Mucosa of descending colon (tissue), 3 donors: ENCODE measurements at regions not wholly inside any gene's neighbourhood (a gene's known extent, or its start where the extent isn't known, plus 50 kb on each side); places are given as distances from the start of the nearest gene placed in this dataset.
A peak's percentile ranks its signal among the peaks of the same experiment; 100 is the strongest.

Source experiments
- ATAC-seq: fragments of 200-7000 bp; cut with Tn5 transposase; one replicate; pipeline ENCODE4 v1.9.1; 2020; ENCODE audit warnings: mild to moderate bottlenecking, moderate library complexity
- DNase-seq, 3 donors: peaks; one replicate each; pipeline ENCODE4 v3.0.0-alpha.2; 2020
- H3K36me3 ChIP-seq: fragments of 200-600 bp; one replicate; pipeline ENCODE4 v1.8.0; 2021; ENCODE audit warnings: low read depth, mild to moderate bottlenecking
- H3K4me1 ChIP-seq: fragments of 200-600 bp; one replicate; pipeline ENCODE4 v1.8.0; 2021; ENCODE audit warnings: low read depth, mild to moderate bottlenecking
- H3K4me3 ChIP-seq: fragments of 200-600 bp; one replicate; pipeline ENCODE4 v1.8.0; 2021; ENCODE audit warnings: mild to moderate bottlenecking
- H3K9me3 ChIP-seq: fragments of 200-600 bp; one replicate; pipeline ENCODE4 v1.8.0; 2021; ENCODE audit warnings: mild to moderate bottlenecking
- intact Hi-C, 2 donors: fragments of 100-400 bp; cut with DNase I in 1 of 2; cut with micrococcal nuclease in 1 of 2; formaldehyde crosslinking; loops; one replicate each; pipeline versions ENCODE4 v1.11.0 to v1.11.1; 2022; cut with DNase I, micrococcal nuclease
- TF ChIP-seq, protein P1 (sequence below): fragments of 200-600 bp; IDR thresholded peaks from one replicate; pipeline ENCODE4 v1.8.0; 2022; ENCODE audit warnings: antibody characterized with exemption, mild to moderate bottlenecking
- donor health status: DM: no; HTN: no; CAD: no; lungs with moderate emphysema.
- donor health status: DM: no; HTN: no; CAD: no.
- donor health status: DM: no; HTN: yes; CAD: no.

DNA sequence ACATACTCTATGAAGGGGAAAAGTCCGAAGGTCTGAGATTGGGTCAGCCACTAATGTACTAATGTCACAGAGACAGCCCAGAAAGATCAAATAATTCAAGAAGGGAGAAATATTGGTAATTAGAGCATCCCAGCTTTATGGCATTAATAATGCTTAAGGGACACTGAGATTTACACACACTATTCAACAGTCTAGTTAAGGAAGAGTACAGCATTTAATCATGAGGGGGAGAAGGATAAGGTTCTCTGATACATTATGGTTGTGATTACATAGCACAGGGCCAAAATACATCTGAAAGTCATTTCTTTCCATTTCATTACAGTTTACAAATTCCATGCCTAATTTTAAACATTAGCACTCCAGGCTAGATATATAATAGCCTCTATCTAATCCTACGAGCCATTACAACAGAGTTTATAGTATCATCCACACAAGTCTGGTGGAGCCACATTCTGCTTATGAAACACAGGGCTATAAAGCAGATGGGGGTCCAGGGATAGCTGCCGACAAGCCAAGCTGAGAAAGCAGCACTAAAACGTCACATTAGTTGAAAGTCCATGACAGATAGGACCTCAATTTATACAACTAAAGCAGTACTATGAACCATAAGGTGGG, 108.0 kb upstream of the GRIA3 start:
- DNase-seq = no peak
- Histone ChIP-seq H3K9me3 (no peaks in the 10 kb centered on the region), H3K36me3 (no peaks in the 10 kb centered on the region), H3K4me3 (no peak overlapping the region), H3K4me1 (no peaks in the 10 kb centered on the region)
- no peak for ATAC-seq
- TF ChIP-seq, protein P1, sequence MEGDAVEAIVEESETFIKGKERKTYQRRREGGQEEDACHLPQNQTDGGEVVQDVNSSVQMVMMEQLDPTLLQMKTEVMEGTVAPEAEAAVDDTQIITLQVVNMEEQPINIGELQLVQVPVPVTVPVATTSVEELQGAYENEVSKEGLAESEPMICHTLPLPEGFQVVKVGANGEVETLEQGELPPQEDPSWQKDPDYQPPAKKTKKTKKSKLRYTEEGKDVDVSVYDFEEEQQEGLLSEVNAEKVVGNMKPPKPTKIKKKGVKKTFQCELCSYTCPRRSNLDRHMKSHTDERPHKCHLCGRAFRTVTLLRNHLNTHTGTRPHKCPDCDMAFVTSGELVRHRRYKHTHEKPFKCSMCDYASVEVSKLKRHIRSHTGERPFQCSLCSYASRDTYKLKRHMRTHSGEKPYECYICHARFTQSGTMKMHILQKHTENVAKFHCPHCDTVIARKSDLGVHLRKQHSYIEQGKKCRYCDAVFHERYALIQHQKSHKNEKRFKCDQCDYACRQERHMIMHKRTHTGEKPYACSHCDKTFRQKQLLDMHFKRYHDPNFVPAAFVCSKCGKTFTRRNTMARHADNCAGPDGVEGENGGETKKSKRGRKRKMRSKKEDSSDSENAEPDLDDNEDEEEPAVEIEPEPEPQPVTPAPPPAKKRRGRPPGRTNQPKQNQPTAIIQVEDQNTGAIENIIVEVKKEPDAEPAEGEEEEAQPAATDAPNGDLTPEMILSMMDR = no peak
- intact Hi-C loops = no loop called here

DNA sequence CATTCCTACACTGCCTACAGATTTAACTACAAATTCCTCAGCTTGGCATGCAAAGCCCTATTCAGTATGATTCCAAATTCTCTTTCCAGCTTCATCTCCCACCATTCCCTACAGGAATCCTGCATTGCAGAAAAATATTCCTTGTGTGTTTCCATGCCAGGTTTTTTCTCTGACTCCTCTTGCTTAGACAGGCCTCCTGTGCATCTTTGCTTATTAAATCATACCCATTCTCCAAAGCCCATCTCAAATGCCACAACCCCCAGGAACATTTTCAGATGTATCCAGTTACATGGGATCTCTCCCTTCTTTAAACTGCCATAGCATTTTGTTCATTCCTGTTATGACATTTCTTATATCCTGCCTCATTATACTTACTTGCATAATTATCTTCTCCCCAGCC, 106.4 kb upstream of the GRIA3 start:
- DNase-seq = no peak
- Histone ChIP-seq H3K36me3 (no peaks in the 10 kb centered on the region), H3K9me3 (no peaks in the 10 kb centered on the region), H3K4me1 (no peaks in the 10 kb centered on the region), H3K4me3 (no peak overlapping the region)
- intact Hi-C loops = no loop called here
- TF ChIP-seq, protein P1 = no peak
- ATAC-seq = no peak

DNA sequence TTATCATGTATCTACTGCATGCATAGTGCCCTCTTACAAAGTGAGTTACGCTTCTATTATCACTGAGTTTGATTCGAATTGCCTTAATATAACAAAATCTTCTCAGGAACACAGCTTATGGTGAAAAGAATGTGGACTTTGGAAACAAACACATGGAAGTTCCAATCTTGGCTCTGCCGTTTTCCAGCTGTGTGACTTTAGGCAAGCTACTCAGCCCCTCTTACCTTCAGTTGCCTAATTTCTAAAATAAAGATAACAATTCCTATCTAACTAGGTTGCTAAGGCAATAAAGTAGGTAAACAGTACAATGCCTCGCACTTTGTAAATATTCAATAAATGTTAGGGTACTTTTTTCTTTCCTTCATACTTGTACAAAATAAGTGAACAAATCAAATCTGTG, 104.0 kb upstream of the GRIA3 start:
- no peaks in the 10 kb centered on the region for H3K9me3 ChIP-seq

DNA sequence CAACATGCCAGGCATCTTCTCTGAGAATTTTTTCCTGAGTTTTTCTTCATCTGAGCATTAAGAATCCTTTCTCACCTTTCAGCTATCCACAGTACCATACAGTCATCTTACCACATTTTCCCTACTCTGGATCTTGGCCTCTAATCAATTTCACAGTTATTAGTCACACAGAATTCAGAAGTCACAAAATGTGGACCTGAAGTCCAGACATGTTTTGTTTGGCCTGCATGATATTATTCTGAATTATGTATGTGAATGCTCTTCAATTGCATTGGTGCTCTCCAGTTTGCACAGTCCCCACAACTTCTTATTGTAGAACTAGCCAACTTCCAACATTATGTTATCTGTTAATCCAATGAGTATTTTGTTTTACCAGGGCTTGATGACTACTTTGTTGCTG, 102.3 kb upstream of the GRIA3 start:
- intact Hi-C loops = no loop called here
- H3K4me1 ChIP-seq = no peaks in the 10 kb centered on the region
- TF ChIP-seq, protein P1 = no peak
- H3K4me3 ChIP-seq = no peak overlapping the region
- no peaks in the 10 kb centered on the region for H3K36me3 ChIP-seq
- no peaks in the 10 kb centered on the region for H3K9me3 ChIP-seq
- DNase-seq = no peak
- no peak for ATAC-seq

More for the DNA sequence above, 104.0 kb upstream of the GRIA3 start:
- DNase-seq = no peak
- TF ChIP-seq, protein P1 = no peak
- intact Hi-C loops = no loop called here
- peak; percentile 62 for ATAC-seq
- Histone ChIP-seq H3K36me3 (no peaks in the 10 kb centered on the region), H3K4me3 (no peak overlapping the region), H3K4me1 (no peaks in the 10 kb centered on the region)

DNA sequence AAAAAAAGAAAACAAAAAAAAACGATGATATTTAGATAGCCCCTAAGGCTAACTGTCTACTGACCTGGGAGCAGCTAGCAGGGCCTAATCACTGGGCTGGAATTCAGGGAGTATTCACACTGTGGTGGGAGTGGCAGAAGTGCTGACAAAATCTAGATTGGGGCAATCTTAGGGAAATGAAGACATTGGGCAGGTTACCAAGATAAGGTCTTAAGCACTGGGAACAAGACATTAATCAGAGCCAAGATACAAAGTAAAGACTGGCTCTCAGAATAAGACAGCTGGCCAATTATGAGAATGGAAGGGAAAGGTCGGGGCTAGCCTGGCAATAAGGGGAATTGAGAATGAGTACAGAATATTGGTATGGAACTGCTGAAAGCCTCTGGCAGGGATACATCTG, 100.2 kb upstream of the GRIA3 start:
- H3K9me3 ChIP-seq = no peaks in the 10 kb centered on the region
- TF ChIP-seq, protein P1 = no peak
- no peak for DNase-seq
- H3K36me3 ChIP-seq = no peaks in the 10 kb centered on the region
- no peak overlapping the region for H3K4me3 ChIP-seq
- intact Hi-C loops = no loop called here
- H3K4me1 ChIP-seq = no peaks in the 10 kb centered on the region
- ATAC-seq = peak; percentile 42

DNA sequence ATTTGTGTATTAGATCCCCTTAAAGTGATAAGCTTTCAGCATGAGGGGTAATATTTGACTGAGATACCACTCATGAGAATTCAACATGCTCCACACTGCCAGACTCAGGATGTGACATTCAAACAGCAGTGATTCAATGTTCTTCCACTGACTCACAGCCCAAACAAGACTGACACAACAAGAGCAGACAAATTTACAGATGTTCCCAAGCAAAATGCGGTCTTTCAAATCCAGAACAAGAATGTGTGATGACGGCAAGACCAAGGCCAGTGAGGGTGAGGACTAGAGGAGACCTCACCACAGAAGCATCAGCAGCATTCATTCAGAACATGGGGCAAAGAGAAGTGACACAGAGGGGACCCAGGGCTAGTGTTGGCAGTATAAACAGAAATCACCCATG, 99.3 kb upstream of the GRIA3 start:
- H3K9me3 ChIP-seq = no peaks in the 10 kb centered on the region
- DNase-seq (no peak), ATAC-seq (no peak)
- H3K36me3 ChIP-seq = no peaks in the 10 kb centered on the region
- no peaks in the 10 kb centered on the region for H3K4me1 ChIP-seq
- TF ChIP-seq, protein P1 = no peak
- H3K4me3 ChIP-seq = no peak overlapping the region
- intact Hi-C loops = no loop called here
